ENCODE measurements at regions not wholly inside any gene's neighbourhood (a gene's known extent, or its start where the extent isn't known, plus 50 kb on each side); places are given as distances from the start of the nearest gene placed in this dataset.
"Not testable (repeated sequence)": the region's sequence is repeated elsewhere in the genome, so short reads cannot be mapped to it uniquely, and the experiment has no call there.

- Histone ChIP-seq H3K9me3 (no peaks in the 10 kb centered on the region), H3K4me3 (no peak overlapping the region), H3K27ac (no peak overlapping the region), H3K4me1 (no peaks in the 10 kb centered on the region), H3K4me2 (no peak overlapping the region)
- TF ChIP-seq HOXA7 (CRISPR knock-in tag; IDR thresholded peaks at IDR 0.05) (no peak), RCOR1 (IDR thresholded peaks at IDR 0.05; ENCODE audit: low read depth, low read length) (no peak), RAD21 (conservative IDR thresholded peaks at IDR 0.05 in 1 of 2, IDR thresholded peaks at IDR 0.05 in 1 of 2) (no peak), RFX5 (IDR thresholded peaks at IDR 0.05) (no peak), JUNB (IDR thresholded peaks at IDR 0.05) (no peak), CHD2 (IDR thresholded peaks at IDR 0.05; ENCODE audit: low read length, partially characterized antibody) (no peak), RNF2 (IDR thresholded peaks at IDR 0.05; ENCODE audit: borderline replicate concordance, low read depth) (no peak), EP300 (IDR thresholded peaks at IDR 0.05) (no peak), FOSL2 (IDR thresholded peaks at IDR 0.05) (no peak), FOSL2 (CRISPR knock-in tag; IDR thresholded peaks at IDR 0.05) (no peak), CBX8 (IDR thresholded peaks at IDR 0.05) (no peak), POLR2AphosphoS2 (conservative IDR thresholded peaks at IDR 0.05; ENCODE audit: low read length) (no peak)
- TF ChIP-seq, protein P1, sequence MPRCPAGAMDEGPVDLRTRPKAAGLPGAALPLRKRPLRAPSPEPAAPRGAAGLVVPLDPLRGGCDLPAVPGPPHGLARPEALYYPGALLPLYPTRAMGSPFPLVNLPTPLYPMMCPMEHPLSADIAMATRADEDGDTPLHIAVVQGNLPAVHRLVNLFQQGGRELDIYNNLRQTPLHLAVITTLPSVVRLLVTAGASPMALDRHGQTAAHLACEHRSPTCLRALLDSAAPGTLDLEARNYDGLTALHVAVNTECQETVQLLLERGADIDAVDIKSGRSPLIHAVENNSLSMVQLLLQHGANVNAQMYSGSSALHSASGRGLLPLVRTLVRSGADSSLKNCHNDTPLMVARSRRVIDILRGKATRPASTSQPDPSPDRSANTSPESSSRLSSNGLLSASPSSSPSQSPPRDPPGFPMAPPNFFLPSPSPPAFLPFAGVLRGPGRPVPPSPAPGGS (IDR thresholded peaks at IDR 0.05), result no peak
- ChIA-PET CTCF (no interaction called here), POLR2A (no interaction called here)
- no peak for DNase-seq (ENCODE audit: low read depth in 1 of 2, low spot score in 1 of 2)
- ATAC-seq, result no peak
- WGBS (ENCODE audit: missing lambda C conversion rate), result 3% methylated on average over 1 of the region's 1 CpG
- FAIRE-seq, result no peak
Observed at GRCh38 chr2:84055816-84056215, 403.3 kb downstream of the SUCLG1 start.

GRCh38 chr2:84054577-84054976 is 404.5 kb downstream of the SUCLG1 start:
- H3K9me3 ChIP-seq; FAIRE-seq; H3K4me2 ChIP-seq; H3K4me1 ChIP-seq; H3K4me3 ChIP-seq; ATAC-seq; CTCF ChIA-PET; H3K27ac ChIP-seq; DNase-seq (ENCODE audit: low read depth in 1 of 2, low spot score in 1 of 2); POLR2A ChIA-PET: not testable (repeated sequence)
- 15% methylated on average over 1 of the region's 1 CpG for WGBS (ENCODE audit: missing lambda C conversion rate)

DNA sequence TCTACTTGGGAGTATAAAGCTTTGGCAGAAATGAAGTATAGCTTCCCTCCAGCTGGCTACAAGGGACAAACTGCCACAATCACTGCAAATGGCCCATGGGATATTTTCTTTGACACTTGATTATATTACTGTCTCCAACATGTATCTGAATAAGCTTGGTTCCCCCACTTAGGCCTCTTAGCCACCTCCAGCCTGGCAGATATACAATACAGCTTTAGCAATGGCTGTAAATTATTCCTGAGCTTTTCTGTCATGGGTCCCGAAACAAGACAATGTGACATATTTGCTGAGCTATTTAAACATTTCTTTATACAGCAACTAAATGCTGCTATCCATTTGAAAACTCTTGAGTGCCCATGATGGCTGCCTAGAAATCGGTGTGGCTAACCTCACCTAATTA is 406.2 kb downstream of the SUCLG1 start:
- POLR2A ChIA-PET, result no interaction called here
- Histone ChIP-seq H3K27ac (no peak overlapping the region), H3K4me3 (no peak overlapping the region), H3K4me1 (no peaks in the 10 kb centered on the region), H3K4me2 (no peak overlapping the region), H3K9me3 (no peaks in the 10 kb centered on the region)
- no peak for TF ChIP-seq MAFK (IDR thresholded peaks at IDR 0.05; ENCODE audit: partially characterized antibody)
- no peak for TF ChIP-seq NFE2L2 (conservative IDR thresholded peaks at IDR 0.05; ENCODE audit: low read length)
- TF ChIP-seq REST (IDR thresholded peaks at IDR 0.05), result no peak
- TF ChIP-seq RCOR1 (IDR thresholded peaks at IDR 0.05; ENCODE audit: low read depth, low read length), result no peak
- no peak for TF ChIP-seq MAZ (IDR thresholded peaks at IDR 0.05; ENCODE audit: borderline replicate concordance, low read depth, low read length)
- TF ChIP-seq, protein P2, sequence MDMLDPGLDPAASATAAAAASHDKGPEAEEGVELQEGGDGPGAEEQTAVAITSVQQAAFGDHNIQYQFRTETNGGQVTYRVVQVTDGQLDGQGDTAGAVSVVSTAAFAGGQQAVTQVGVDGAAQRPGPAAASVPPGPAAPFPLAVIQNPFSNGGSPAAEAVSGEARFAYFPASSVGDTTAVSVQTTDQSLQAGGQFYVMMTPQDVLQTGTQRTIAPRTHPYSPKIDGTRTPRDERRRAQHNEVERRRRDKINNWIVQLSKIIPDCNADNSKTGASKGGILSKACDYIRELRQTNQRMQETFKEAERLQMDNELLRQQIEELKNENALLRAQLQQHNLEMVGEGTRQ (IDR thresholded peaks at IDR 0.05), result no peak
- no peak for TF ChIP-seq ESRRA (IDR thresholded peaks at IDR 0.05; ENCODE audit: borderline replicate concordance, low read length)
- TF ChIP-seq HOXB5 (CRISPR knock-in tag; IDR thresholded peaks at IDR 0.05), result no peak
- TF ChIP-seq FOXS1 (CRISPR knock-in tag; IDR thresholded peaks at IDR 0.05), result no peak
- TF ChIP-seq CHD2 (IDR thresholded peaks at IDR 0.05; ENCODE audit: low read length, partially characterized antibody), result no peak
- TF ChIP-seq RNF2 (IDR thresholded peaks at IDR 0.05; ENCODE audit: borderline replicate concordance, low read depth), result no peak
- no peak for TF ChIP-seq FOSB (CRISPR knock-in tag; IDR thresholded peaks at IDR 0.05)
- TF ChIP-seq ZNF302 (CRISPR knock-in tag; IDR thresholded peaks at IDR 0.05), result no peak
- no peak for TF ChIP-seq MYC (IDR thresholded peaks at IDR 0.05; ENCODE audit: borderline replicate concordance, low read length)
- DNase-seq (ENCODE audit: low read depth in 1 of 2, low spot score in 1 of 2), result no peak
- WGBS (ENCODE audit: missing lambda C conversion rate), result 5% methylated on average over 2 of the region's 2 CpGs
- FAIRE-seq, result no peak
- ATAC-seq, result no peak
- CTCF ChIA-PET, result no interaction called here
